PC-9 (cell line): ENCODE measurements at regions not wholly inside any gene's neighbourhood (a gene's known extent, or its start where the extent isn't known, plus 50 kb on each side); places are given as distances from the start of the nearest gene placed in this dataset.

Experiments used
- CTCF ChIP-seq: fragments of 200-600 bp; sonication (generic); conservative IDR thresholded peaks from 2 replicates; pipeline ENCODE4 v1.6.1; 2017; ENCODE audit warnings: mixed run types, antibody characterized with exemption, mild to moderate bottlenecking, moderate library complexity
- EZH2 ChIP-seq: fragments of 200-600 bp; sonication (generic); IDR thresholded peaks from 2 replicates; pipeline ENCODE4 v1.8.0; 2017; ENCODE audit warnings: antibody characterized with exemption, low read depth

- no peak for TF ChIP-seq CTCF
- no peak for TF ChIP-seq EZH2
Observed at GRCh38 chr6:164750128-164750527, 559.3 kb downstream of the C6orf118 start.
